ENCODE measurements at regions not wholly inside any gene's neighbourhood (a gene's known extent, or its start where the extent isn't known, plus 50 kb on each side); places are given as distances from the start of the nearest gene placed in this dataset.
A peak's percentile ranks its signal among the peaks of the same experiment; 100 is the strongest.

DNA sequence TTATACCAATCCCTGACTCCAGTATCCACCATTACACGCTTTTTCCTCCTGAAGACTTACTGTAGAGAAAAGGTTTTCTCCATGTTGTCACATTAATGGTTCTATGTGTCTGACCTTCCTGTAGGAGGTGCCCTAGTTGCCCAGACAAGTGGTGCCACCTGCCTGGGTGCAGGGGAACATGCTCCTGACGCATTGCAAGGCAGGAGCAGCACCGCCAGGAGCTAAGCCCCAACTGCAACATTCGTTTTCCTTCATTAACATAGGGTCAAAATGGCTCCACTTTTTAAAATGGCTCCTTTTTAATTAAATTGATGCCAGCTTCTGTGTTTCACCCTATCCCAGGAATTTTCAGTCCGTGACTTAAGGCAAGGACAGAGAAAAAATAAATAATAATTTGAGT is 220.1 kb upstream of the SAMSN1 start (continued):
- TF ChIP-seq, protein P1, sequence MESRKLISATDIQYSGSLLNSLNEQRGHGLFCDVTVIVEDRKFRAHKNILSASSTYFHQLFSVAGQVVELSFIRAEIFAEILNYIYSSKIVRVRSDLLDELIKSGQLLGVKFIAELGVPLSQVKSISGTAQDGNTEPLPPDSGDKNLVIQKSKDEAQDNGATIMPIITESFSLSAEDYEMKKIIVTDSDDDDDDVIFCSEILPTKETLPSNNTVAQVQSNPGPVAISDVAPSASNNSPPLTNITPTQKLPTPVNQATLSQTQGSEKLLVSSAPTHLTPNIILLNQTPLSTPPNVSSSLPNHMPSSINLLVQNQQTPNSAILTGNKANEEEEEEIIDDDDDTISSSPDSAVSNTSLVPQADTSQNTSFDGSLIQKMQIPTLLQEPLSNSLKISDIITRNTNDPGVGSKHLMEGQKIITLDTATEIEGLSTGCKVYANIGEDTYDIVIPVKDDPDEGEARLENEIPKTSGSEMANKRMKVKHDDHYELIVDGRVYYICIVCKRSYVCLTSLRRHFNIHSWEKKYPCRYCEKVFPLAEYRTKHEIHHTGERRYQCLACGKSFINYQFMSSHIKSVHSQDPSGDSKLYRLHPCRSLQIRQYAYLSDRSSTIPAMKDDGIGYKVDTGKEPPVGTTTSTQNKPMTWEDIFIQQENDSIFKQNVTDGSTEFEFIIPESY (CRISPR knock-in tag; IDR thresholded peaks at IDR 0.05), result peak; percentile 52; the same call in 1 of the 2 replicates
- TF ChIP-seq YY1 (IDR thresholded peaks at IDR 0.05; ENCODE audit: borderline replicate concordance in 1 of 3, control insufficient read depth in 1 of 3, extremely low read depth in 1 of 3, insufficient read depth in 3 of 3, insufficient read length in 1 of 3, insufficient replicate concordance in 2 of 3, low read depth in 1 of 3, low read length in 2 of 3), result peak in 1 of 3 experiments; percentile 65
- peak in 1 of 2 experiments; percentile 41; a peak in 1 of 4 replicates for TF ChIP-seq RAD21 (CRISPR knock-in tag; conservative IDR thresholded peaks at IDR 0.05 in 1 of 2, IDR thresholded peaks at IDR 0.05 in 1 of 2)
- peak; percentile 41; the same call in 1 of the 2 replicates for TF ChIP-seq CC2D1A (IDR thresholded peaks at IDR 0.05)
- TF ChIP-seq TEAD1 (CRISPR knock-in tag; IDR thresholded peaks at IDR 0.05), result no peak
- no peak for TF ChIP-seq DNMT1 (IDR thresholded peaks at IDR 0.05)

DNA sequence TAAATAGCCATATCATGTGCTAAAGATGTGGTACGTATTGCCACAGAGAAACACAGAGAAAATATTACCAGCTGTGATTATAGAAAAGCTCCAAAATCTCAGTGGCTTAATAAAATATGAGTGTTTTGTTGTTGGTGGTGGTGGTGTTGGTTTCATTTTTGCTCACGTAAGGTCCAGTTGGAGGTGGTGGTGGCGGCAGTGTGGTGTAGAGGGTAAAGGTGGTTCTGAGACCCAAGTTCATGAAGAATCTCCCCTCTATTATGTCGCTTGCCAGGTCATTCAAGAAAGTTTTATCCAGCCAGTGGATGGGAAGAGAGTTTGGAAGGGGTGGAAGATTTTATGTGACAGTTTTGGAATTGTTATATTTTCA is 217.6 kb upstream of the SAMSN1 start:
- Histone ChIP-seq H3K9ac (ENCODE audit: insufficient read depth in 1 of 2, low read depth in 2 of 2, low read length in 2 of 2) (peak overlapping the region in 1 of 2 experiments; percentile 77; a peak in 2 of 4 replicates), H3K9me1 (ENCODE audit: control insufficient read depth, insufficient read depth, low read length) (no peaks in the 10 kb centered on the region), H3K79me2 (ENCODE audit: control insufficient read depth, insufficient read depth, low read length) (peaks cover 43% of the 10 kb centered on the region), H3K27me3 (ENCODE audit: control insufficient read depth in 2 of 2, insufficient read depth in 2 of 2, low read length in 2 of 2) (no peaks in the 10 kb centered on the region), H3K36me3 (ENCODE audit: control insufficient read depth, insufficient read depth, low read length) (peaks cover 11% of the 10 kb centered on the region; the same call in 1 of the 3 replicates), H3K4me1 (replicated peaks in 1 of 2; ENCODE audit: control insufficient read depth in 2 of 2, insufficient read depth in 2 of 2, low read length in 2 of 2) (peaks cover 6 to 35% of the 10 kb centered on the region in 2 experiments; a peak in 4 of 5 replicates), H4K20me1 (replicated peaks; ENCODE audit: control insufficient read depth, insufficient read depth, low read length) (no peaks in the 10 kb centered on the region), H3K4me2 (ENCODE audit: insufficient read depth, low read length) (peak overlapping the region; percentile 60), H3K9me3 (replicated peaks; ENCODE audit: control insufficient read depth, insufficient read depth, low read depth, low read length) (no peaks in the 10 kb centered on the region; the same call in 1 of the 2 replicates), H3K27ac (ENCODE audit: extremely low read depth, low read depth, low read length) (peak overlapping the region; percentile 77), H2AFZ (ENCODE audit: low read depth, low read length) (peak overlapping the region; percentile 15), H3K4me3 (no peak overlapping the region)
- 45% methylated on average over 4 of the region's 4 CpGs for WGBS (ENCODE audit: insufficient coverage, low coverage, missing lambda C conversion rate)
- DNase-seq (ENCODE audit: extremely low read depth in 1 of 4, low spot score in 3 of 4), result no peak
- FAIRE-seq, result no peak
- in situ Hi-C loops (cut with MboI) (no loop called here), intact Hi-C loops (cut with micrococcal nuclease) (no loop called here)
- ChIA-PET POLR2A (interaction anchor here (1.0 to 1.9 kb wide), 5 partner anchors 8 to 310 kb away, joined by 3 to 9 read pairs (median 5); no protein-coding TSS in a partner anchor), CTCF (ENCODE audit: low intra/inter-chr PET ratio) (no interaction called here)
- BruUV-seq (replicated peaks), result no TSS peak
- ATAC-seq, result no peak
- TF ChIP-seq PHB2 (IDR thresholded peaks at IDR 0.05; ENCODE audit: low read depth) (no peak), KAT7 (CRISPR knock-in tag; IDR thresholded peaks at IDR 0.05; ENCODE audit: borderline replicate concordance) (no peak), SUPT5H (IDR thresholded peaks at IDR 0.05) (no peak), SRSF7 (optimal IDR thresholded peaks at IDR 0.05; ENCODE audit: low read depth, low read length) (no peak), CHD1 (IDR thresholded peaks at IDR 0.05; ENCODE audit: low read length) (no peak), KLF10 (CRISPR knock-in tag; IDR thresholded peaks at IDR 0.05) (no peak), SRF (CRISPR knock-in tag; IDR thresholded peaks at IDR 0.05) (no peak), ZNF644 (tag; IDR thresholded peaks at IDR 0.05; ENCODE audit: low read depth) (0 out of 2 replicates have a peak, but pooled peaks have one; percentile 20), PCBP1 (IDR thresholded peaks at IDR 0.05; ENCODE audit: low read depth, low read length, poor library complexity, severe bottlenecking) (no peak)
- TF ChIP-seq, protein P2, sequence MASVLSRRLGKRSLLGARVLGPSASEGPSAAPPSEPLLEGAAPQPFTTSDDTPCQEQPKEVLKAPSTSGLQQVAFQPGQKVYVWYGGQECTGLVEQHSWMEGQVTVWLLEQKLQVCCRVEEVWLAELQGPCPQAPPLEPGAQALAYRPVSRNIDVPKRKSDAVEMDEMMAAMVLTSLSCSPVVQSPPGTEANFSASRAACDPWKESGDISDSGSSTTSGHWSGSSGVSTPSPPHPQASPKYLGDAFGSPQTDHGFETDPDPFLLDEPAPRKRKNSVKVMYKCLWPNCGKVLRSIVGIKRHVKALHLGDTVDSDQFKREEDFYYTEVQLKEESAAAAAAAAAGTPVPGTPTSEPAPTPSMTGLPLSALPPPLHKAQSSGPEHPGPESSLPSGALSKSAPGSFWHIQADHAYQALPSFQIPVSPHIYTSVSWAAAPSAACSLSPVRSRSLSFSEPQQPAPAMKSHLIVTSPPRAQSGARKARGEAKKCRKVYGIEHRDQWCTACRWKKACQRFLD (CRISPR knock-in tag; IDR thresholded peaks at IDR 0.05), result 0 out of 2 replicates have a peak, but pooled peaks have one; percentile 42

Measured in K562 (cell line).